Endothelial cell of umbilical vein (primary cell): ENCODE measurements at regions not wholly inside any gene's neighbourhood (a gene's known extent, or its start where the extent isn't known, plus 50 kb on each side); places are given as distances from the start of the nearest gene placed in this dataset.

Experiments
- BruUV-seq: library from RNA; stranded (reverse); fragments of 400-500 nt; replicated peaks from 2 replicates; lab custom pipeline; 2021; lab: Mats Ljungman, UMichigan
- CTCF ChIA-PET: fragments of 300-600, 350-600 bp; sonication (Branson Sonifier 250); formaldehyde crosslinking; loops from one replicate; lab custom pipeline; 2021; ENCODE audit warnings: antibody characterized with exemption, inconsistent platforms; lab: Charles Lee
- POLR2A ChIA-PET: fragments of 300-600, 350-600 bp; sonication (Branson Sonifier 250); formaldehyde crosslinking; loops from one replicate; lab custom pipeline; 2021; ENCODE audit warnings: antibody characterized with exemption, inconsistent platforms; lab: Charles Lee
- DNase-seq: peaks from one replicate; pipeline ENCODE4 v3.0.0-alpha.2; 2011; ENCODE audit warnings: low read depth, low spot score
- FAIRE-seq: peaks from 2 replicates; lab custom pipeline; 2011; peaks lifted over from hg19 to GRCh38; lab: Jason Lieb, UNC
- H2AFZ ChIP-seq: 2 replicates; pipeline ENCODE4 v1.6.0; 2012; ENCODE audit warnings: low read depth, low read length, control low read depth, inconsistent platforms
- H3K27ac ChIP-seq: 2 replicates; pipeline ENCODE4 v1.5.1; 2011; ENCODE audit warnings: low read depth, mild to moderate bottlenecking, control low read depth, low read length, moderate library complexity; ENCODE audit not compliant: insufficient read depth
- H3K27me3 ChIP-seq, 2 experiments: 2 replicates each; pipeline versions ENCODE4 v1.6.0 to v1.6.1; 2011; ENCODE audit warnings: low read length in 2 of 2, mixed read lengths in 1 of 2; ENCODE audit not compliant: control insufficient read depth in 2 of 2, insufficient read depth in 2 of 2
- H3K36me3 ChIP-seq, 2 experiments: 2 replicates in 1 of 2; 3 replicates in 1 of 2; pipeline ENCODE4 v1.5.1; 2011; ENCODE audit warnings: low read length in 2 of 2, mild to moderate bottlenecking in 1 of 2, moderate library complexity in 1 of 2; ENCODE audit not compliant: control insufficient read depth in 2 of 2, insufficient read depth in 2 of 2; ENCODE audit errors: extremely low read depth in 1 of 2
- H3K4me1 ChIP-seq: 3 replicates; pipeline ENCODE4 v1.5.1; 2011; ENCODE audit warnings: mild to moderate bottlenecking, low read length; ENCODE audit not compliant: control insufficient read depth, insufficient read depth; ENCODE audit errors: extremely low read depth
- H3K4me2 ChIP-seq: 2 replicates; pipeline ENCODE4 v1.6.1; 2011; ENCODE audit warnings: low read length, control low read depth, mixed read lengths; ENCODE audit not compliant: insufficient read depth
- H3K4me3 ChIP-seq, 3 experiments: fragments of 200-600 bp in 1 of 3; sonication (generic), shearing (Covaris generic) in 1 of 3; replicated peaks in 1 of 3; 2 replicates each; pipeline ENCODE4 v1.5.1; 2011 to 2016; ENCODE audit warnings: control low read depth in 3 of 3, low read length in 3 of 3, mild to moderate bottlenecking in 2 of 3, inconsistent platforms in 1 of 3, low read depth in 1 of 3, moderate library complexity in 1 of 3; ENCODE audit not compliant: insufficient read depth in 1 of 3
- H3K79me2 ChIP-seq: 2 replicates; pipeline ENCODE4 v1.6.0; 2012; ENCODE audit warnings: low read length, inconsistent platforms; ENCODE audit not compliant: control insufficient read depth, insufficient read depth
- H3K9ac ChIP-seq: replicated peaks from 2 replicates; pipeline ENCODE3; 2011; ENCODE audit warnings: low read length, control low read depth; ENCODE audit not compliant: insufficient read depth; ENCODE audit errors: extremely low read depth
- H3K9me1 ChIP-seq: replicated peaks from 3 replicates; pipeline ENCODE4 v1.6.0; 2011; ENCODE audit warnings: mild to moderate bottlenecking, low read length; ENCODE audit not compliant: control insufficient read depth, insufficient read depth; ENCODE audit errors: extremely low read depth
- H3K9me3 ChIP-seq: replicated peaks from 2 replicates; pipeline ENCODE4 v1.5.1; 2012; ENCODE audit warnings: low read length, inconsistent platforms; ENCODE audit not compliant: control insufficient read depth, insufficient read depth
- H4K20me1 ChIP-seq: replicated peaks from 2 replicates; pipeline ENCODE3; 2011; ENCODE audit warnings: mild to moderate bottlenecking, low read length; ENCODE audit not compliant: control insufficient read depth, insufficient read depth; ENCODE audit errors: extremely low read depth
- EZH2 ChIP-seq: IDR thresholded peaks from 2 replicates; pipeline ENCODE4 v1.6.1; 2012; ENCODE audit warnings: borderline replicate concordance, low read depth, mild to moderate bottlenecking, moderate library complexity, low read length, inconsistent platforms; ENCODE audit not compliant: severe bottlenecking
- JUN ChIP-seq: IDR thresholded peaks from 2 replicates; pipeline ENCODE4 v1.6.1; 2011; ENCODE audit warnings: borderline replicate concordance, low read depth; ENCODE audit not compliant: insufficient read length, insufficient read depth
- MYC ChIP-seq: IDR thresholded peaks from one replicate; pipeline ENCODE4 v1.6.1; 2011; ENCODE audit warnings: mild to moderate bottlenecking, low read depth, low read length
- POLR2A ChIP-seq: IDR thresholded peaks from 2 replicates; pipeline ENCODE4 v1.6.1; 2012; ENCODE audit warnings: low read depth, mild to moderate bottlenecking, control low read depth, low read length
- POLR2AphosphoS5 ChIP-seq: IDR thresholded peaks from 2 replicates; pipeline ENCODE4 v1.6.1; 2012; ENCODE audit warnings: low read depth, mild to moderate bottlenecking, control low read depth, low read length, moderate library complexity; ENCODE audit not compliant: insufficient read depth
- dilution Hi-C: fragments of 300-500 bp; cut with MboI; formaldehyde crosslinking; loops from one replicate; pipeline ENCODE4 v1.15.0; 2019; ENCODE audit warnings: low sequenced_read_pairs; ENCODE audit not compliant: extremely low pct_ligation_motif_present
- intact Hi-C: fragments of 100-400 bp; cut with micrococcal nuclease; formaldehyde crosslinking; loops from one replicate; pipeline ENCODE4 v1.10.0; 2022
- TF ChIP-seq, protein P1 (sequence below): IDR thresholded peaks from 2 replicates; pipeline ENCODE4 v1.6.1; 2011; ENCODE audit not compliant: insufficient read depth, insufficient read length
- TF ChIP-seq, protein P2 (sequence below), 2 donors: IDR thresholded peaks; 1 replicate in 1 of 2; 2 replicates in 1 of 2; pipeline ENCODE4 v1.5.1; 2011; ENCODE audit warnings: low read length in 2 of 2, mild to moderate bottlenecking in 2 of 2, moderate library complexity in 2 of 2, control low read depth in 1 of 2, inconsistent platforms in 1 of 2, low read depth in 1 of 2; ENCODE audit not compliant: insufficient read depth in 1 of 2; ENCODE audit errors: extremely low read depth in 1 of 2

DNA sequence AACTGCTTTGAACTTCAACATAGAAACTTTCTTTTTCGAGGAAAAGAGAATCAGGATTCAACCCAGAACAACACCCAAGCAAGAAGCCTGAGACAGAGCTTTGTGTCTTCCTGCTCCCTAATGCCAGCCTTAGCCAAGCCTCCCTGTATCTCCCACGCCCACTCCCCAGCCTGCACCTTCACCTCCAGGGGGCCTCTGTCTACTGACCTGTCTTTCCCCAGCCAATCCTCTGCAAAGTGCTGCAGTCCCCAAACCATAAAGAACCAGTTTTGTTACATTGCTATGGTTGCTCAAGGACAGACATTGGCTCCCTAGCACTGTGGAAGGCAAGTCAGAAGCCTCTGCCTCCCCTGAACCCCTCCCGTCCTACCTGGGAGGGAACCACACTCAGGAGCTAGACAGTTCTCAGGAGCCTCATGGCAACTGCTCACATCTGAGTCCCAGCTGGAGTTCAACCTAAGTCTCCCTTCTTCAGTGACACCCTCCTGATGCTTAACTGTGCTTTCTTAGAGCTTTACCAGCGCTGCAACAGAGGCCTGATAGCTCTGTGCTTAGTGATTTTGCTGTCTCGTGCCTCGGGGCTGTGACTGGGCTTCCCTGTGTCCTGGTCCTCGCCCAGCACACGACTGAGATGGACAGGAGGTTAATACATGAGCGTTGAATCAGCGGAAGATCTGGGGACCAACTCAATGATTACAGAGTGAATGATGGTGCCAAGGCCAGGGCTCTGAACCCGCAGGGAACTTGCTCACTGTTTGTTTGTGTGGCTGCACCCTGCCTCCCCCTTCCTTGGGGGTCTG is 101.5 kb upstream of the DUSP22 start:
- intact Hi-C loops (no loop called here), dilution Hi-C loops (no loop called here)
- no peak overlapping the region for H3K4me2 ChIP-seq
- ChIA-PET CTCF (interaction anchor here (0.7 to 7.6 kb wide), 6 partner anchors 11 to 1246 kb away, joined by 3 to 119 read pairs (median 8); no protein-coding TSS in a partner anchor), POLR2A (no interaction called here)
- FAIRE-seq (no peak), DNase-seq (no peak)
- no peaks in the 10 kb centered on the region for H3K9me1 ChIP-seq
- no peak for TF ChIP-seq JUN
- TF ChIP-seq, protein P1, sequence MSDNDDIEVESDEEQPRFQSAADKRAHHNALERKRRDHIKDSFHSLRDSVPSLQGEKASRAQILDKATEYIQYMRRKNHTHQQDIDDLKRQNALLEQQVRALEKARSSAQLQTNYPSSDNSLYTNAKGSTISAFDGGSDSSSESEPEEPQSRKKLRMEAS = no peak
- no peak for TF ChIP-seq EZH2
- no peak for TF ChIP-seq MYC
- no peak for TF ChIP-seq POLR2AphosphoS5
- TF ChIP-seq, protein P2, sequence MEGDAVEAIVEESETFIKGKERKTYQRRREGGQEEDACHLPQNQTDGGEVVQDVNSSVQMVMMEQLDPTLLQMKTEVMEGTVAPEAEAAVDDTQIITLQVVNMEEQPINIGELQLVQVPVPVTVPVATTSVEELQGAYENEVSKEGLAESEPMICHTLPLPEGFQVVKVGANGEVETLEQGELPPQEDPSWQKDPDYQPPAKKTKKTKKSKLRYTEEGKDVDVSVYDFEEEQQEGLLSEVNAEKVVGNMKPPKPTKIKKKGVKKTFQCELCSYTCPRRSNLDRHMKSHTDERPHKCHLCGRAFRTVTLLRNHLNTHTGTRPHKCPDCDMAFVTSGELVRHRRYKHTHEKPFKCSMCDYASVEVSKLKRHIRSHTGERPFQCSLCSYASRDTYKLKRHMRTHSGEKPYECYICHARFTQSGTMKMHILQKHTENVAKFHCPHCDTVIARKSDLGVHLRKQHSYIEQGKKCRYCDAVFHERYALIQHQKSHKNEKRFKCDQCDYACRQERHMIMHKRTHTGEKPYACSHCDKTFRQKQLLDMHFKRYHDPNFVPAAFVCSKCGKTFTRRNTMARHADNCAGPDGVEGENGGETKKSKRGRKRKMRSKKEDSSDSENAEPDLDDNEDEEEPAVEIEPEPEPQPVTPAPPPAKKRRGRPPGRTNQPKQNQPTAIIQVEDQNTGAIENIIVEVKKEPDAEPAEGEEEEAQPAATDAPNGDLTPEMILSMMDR (IDR thresholded peaks at IDR 0.05; ENCODE audit: extremely low read depth in 1 of 2, insufficient read depth in 1 of 2, low read depth in 1 of 2, low read length in 2 of 2) = no peak
- TF ChIP-seq POLR2A = no peak
- no peaks in the 10 kb centered on the region for H3K4me1 ChIP-seq
- H3K9me3 ChIP-seq = no peaks in the 10 kb centered on the region
- H3K36me3 ChIP-seq = no peaks in the 10 kb centered on the region
- no peaks in the 10 kb centered on the region for H3K79me2 ChIP-seq
- H3K27ac ChIP-seq = no peak overlapping the region
- no TSS peak for BruUV-seq
- H3K27me3 ChIP-seq = no peaks in the 10 kb centered on the region
- H3K4me3 ChIP-seq = no peak overlapping the region
- H3K9ac ChIP-seq = no peak overlapping the region
- H2AFZ ChIP-seq = no peak overlapping the region
- no peaks in the 10 kb centered on the region for H4K20me1 ChIP-seq
